HepG2 (cell line): ENCODE measurements at regions not wholly inside any gene's neighbourhood (a gene's known extent, or its start where the extent isn't known, plus 50 kb on each side); places are given as distances from the start of the nearest gene placed in this dataset.

Experiments
- ATAC-seq: fragments of 200-7000 bp; cut with Tn5 transposase; 3 replicates; pipeline ENCODE4 v1.9.1; 2020; ENCODE audit warnings: mild to moderate bottlenecking, moderate library complexity
- BruUV-seq: library from RNA; stranded (reverse); fragments of 400-500 nt; replicated peaks from 2 replicates; lab custom pipeline; 2021; lab: Mats Ljungman, UMichigan
- CTCF ChIA-PET: fragments of 300-600 bp; formaldehyde crosslinking; extraction: SDS; loops from one replicate; lab custom pipeline; 2021; ENCODE audit warnings: low total read pairs, inconsistent platforms, low intra/inter-chr PET ratio; lab: Yijun Ruan, JAX
- POLR2A ChIA-PET: fragments of 350-600 bp; sonication (Branson Sonifier 250); formaldehyde crosslinking; loops from one replicate; lab custom pipeline; 2020; ENCODE audit warnings: antibody characterized with exemption, inconsistent platforms; lab: Yijun Ruan, JAX
- DNase-seq: peaks from one replicate; pipeline ENCODE4 v3.0.0-alpha.2; 2015; ENCODE audit warnings: low spot score
- FAIRE-seq: peaks from 3 replicates; lab custom pipeline; 2011; peaks lifted over from hg19 to GRCh38; lab: Jason Lieb, UNC
- H2AFZ ChIP-seq: one replicate; pipeline ENCODE4 v1.6.1; 2011; ENCODE audit warnings: low read length, inconsistent platforms
- H3K27ac ChIP-seq: fragments of 300-600 bp; 3 replicates; pipeline ENCODE4 v1.8.0; 2011; ENCODE audit warnings: mixed run types, mild to moderate bottlenecking, mixed read lengths, low read length, inconsistent platforms; ENCODE audit not compliant: insufficient read depth; ENCODE audit errors: extremely low read length
- H3K27me3 ChIP-seq, 2 experiments: fragments of 200-600 bp in 1 of 2; 2 replicates in 1 of 2; 3 replicates in 1 of 2; pipeline versions ENCODE4 v1.6.0 to v1.8.0; 2011; ENCODE audit warnings: low read length in 2 of 2, mild to moderate bottlenecking in 2 of 2, moderate library complexity in 2 of 2, inconsistent platforms in 1 of 2; ENCODE audit not compliant: insufficient read depth in 2 of 2, control insufficient read depth in 1 of 2
- H3K36me3 ChIP-seq, 2 experiments: fragments of 200-600 bp in 1 of 2; replicated peaks in 1 of 2; 2 replicates in 1 of 2; 3 replicates in 1 of 2; pipeline versions ENCODE4 v1.5.1 to v1.8.0; 2011; ENCODE audit warnings: low read length in 2 of 2, inconsistent platforms in 1 of 2; ENCODE audit not compliant: insufficient read depth in 2 of 2, control insufficient read depth in 1 of 2
- H3K4me1 ChIP-seq: 2 replicates; pipeline ENCODE4 v1.5.1; 2012; ENCODE audit warnings: low read length, inconsistent platforms; ENCODE audit not compliant: insufficient read depth
- H3K4me2 ChIP-seq: 2 replicates; pipeline ENCODE4 v1.6.0; 2011; ENCODE audit warnings: low read depth, low read length, inconsistent platforms
- H3K4me3 ChIP-seq, 3 experiments: fragments of 200-600 bp in 1 of 3; sonication (generic), shearing (Covaris generic) in 1 of 3; replicated peaks in 1 of 3; 2 replicates each; pipeline ENCODE4 v1.5.1; 2011 to 2016; ENCODE audit warnings: low read length in 3 of 3, inconsistent platforms in 2 of 3, low read depth in 2 of 3, mild to moderate bottlenecking in 2 of 3, control low read depth in 1 of 3, mixed read lengths in 1 of 3; ENCODE audit not compliant: insufficient read depth in 1 of 3
- H3K79me2 ChIP-seq: one replicate; pipeline ENCODE4 v1.6.1; 2011; ENCODE audit warnings: low read length, inconsistent platforms; ENCODE audit not compliant: insufficient read depth
- H3K9ac ChIP-seq: 2 replicates; pipeline ENCODE4 v1.6.0; 2011; ENCODE audit warnings: mild to moderate bottlenecking, low read depth, low read length, inconsistent platforms; ENCODE audit not compliant: insufficient read depth
- H3K9me3 ChIP-seq: 2 replicates; pipeline ENCODE4 v1.5.1; 2012; ENCODE audit warnings: mild to moderate bottlenecking, low read length
- H4K20me1 ChIP-seq: 2 replicates; pipeline ENCODE4 v1.6.0; 2011; ENCODE audit warnings: inconsistent platforms, mild to moderate bottlenecking, low read length, moderate library complexity; ENCODE audit not compliant: insufficient read depth
- LCORL ChIP-seq, 2 experiments: fragments of 450-650 bp in 1 of 2; sonication (generic) in 1 of 2; formaldehyde crosslinking in 1 of 2; IDR thresholded peaks; 2 replicates each; pipeline versions ENCODE4 v1.5.0 to v1.6.1; 2017 to 2020; ENCODE audit warnings: antibody characterized with exemption in 1 of 2, missing genetic modification reagents in 1 of 2
- MAFF ChIP-seq: IDR thresholded peaks from 2 replicates; pipeline ENCODE4 v1.6.1; 2011; ENCODE audit warnings: low read depth, low read length, improper control_type of control experiment
- MAFK ChIP-seq, 2 experiments: IDR thresholded peaks in 1 of 2; conservative IDR thresholded peaks in 1 of 2; 2 replicates each; pipeline ENCODE4 v1.6.1; 2011; ENCODE audit warnings: improper control_type of control experiment in 2 of 2, low read length in 2 of 2
- ZNF12 ChIP-seq: sonication (generic); formaldehyde crosslinking; IDR thresholded peaks from 2 replicates; pipeline ENCODE4 v1.5.0; 2020; ENCODE audit warnings: missing genetic modification reagents
- ZNF34 ChIP-seq: sonication (generic); formaldehyde crosslinking; IDR thresholded peaks from 2 replicates; pipeline ENCODE4 v1.4.0; 2020; ENCODE audit warnings: mild to moderate bottlenecking, missing genetic modification reagents, borderline replicate concordance
- ZNF75D ChIP-seq: sonication (generic); formaldehyde crosslinking; IDR thresholded peaks from 2 replicates; pipeline ENCODE4 v1.8.1; 2023; ENCODE audit warnings: missing genetic modification reagents, mild to moderate bottlenecking, borderline replicate concordance
- WGBS: methylation state at CpG from one replicate; pipeline ENCODE4 v1.1.6; 2017; ENCODE audit warnings: low lambda C conversion rate; 5-methylcytosine and 5-hydroxymethylcytosine counted together
- in situ Hi-C: cut with HindIII; loops from 2 replicates; pipeline ENCODE4 v1.10.0; 2017; ENCODE audit warnings: low pct_unique_long_range_greater_than_20kb; ENCODE audit not compliant: extremely low pct_ligation_motif_present
- intact Hi-C: fragments of 100-400 bp; cut with micrococcal nuclease; formaldehyde crosslinking; loops from one replicate; pipeline ENCODE4 v1.10.0; 2022; ENCODE audit not compliant: unreplicated experiment
- TF ChIP-seq, protein P1 (sequence below): IDR thresholded peaks from 2 replicates; pipeline ENCODE4 v1.6.1; 2016; ENCODE audit warnings: missing compliant biosample characterization, missing genetic modification reagents, borderline replicate concordance
- TF ChIP-seq, protein P2 (sequence below): IDR thresholded peaks from 2 replicates; pipeline ENCODE4 v1.6.1; 2016; ENCODE audit warnings: mild to moderate bottlenecking, missing biosample characterization, missing genetic modification reagents

DNA sequence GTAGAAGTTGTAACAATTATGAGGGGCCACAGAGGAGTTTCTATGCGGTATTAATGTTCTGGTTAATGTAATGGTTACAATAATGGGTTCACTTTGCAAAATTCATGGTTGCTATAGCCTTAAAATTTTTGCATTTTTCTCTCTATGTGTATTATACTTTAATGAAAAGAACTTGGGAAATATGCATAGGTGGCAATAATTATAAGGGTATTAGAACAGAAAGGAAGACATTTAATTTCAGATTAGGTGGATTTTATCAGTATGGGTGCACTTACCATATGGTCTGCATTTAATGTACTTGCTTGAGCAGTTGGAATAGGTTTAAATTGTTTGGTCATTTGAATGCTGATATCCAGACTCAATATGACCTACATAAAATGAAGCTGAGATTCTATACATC lies 161.6 kb upstream of the TACR1 start:
- in situ Hi-C loops (no loop called here), intact Hi-C loops (no loop called here)
- ATAC-seq (no peak), DNase-seq (no peak), FAIRE-seq (no peak)
- Histone ChIP-seq H3K4me3 (no peak overlapping the region), H3K27ac (no peak overlapping the region), H3K4me2 (no peak overlapping the region), H3K9ac (no peak overlapping the region), H3K27me3 (no peaks in the 10 kb centered on the region), H4K20me1 (no peaks in the 10 kb centered on the region), H3K4me1 (no peaks in the 10 kb centered on the region), H3K36me3 (no peaks in the 10 kb centered on the region), H3K9me3 (no peaks in the 10 kb centered on the region), H3K79me2 (no peaks in the 10 kb centered on the region), H2AFZ (no peak overlapping the region)
- POLR2A ChIA-PET, result no interaction called here
- CTCF ChIA-PET, result no interaction called here
- 24% methylated on average over 1 of the region's 1 CpG for WGBS
- TF ChIP-seq MAFK (conservative IDR thresholded peaks at IDR 0.05 in 1 of 2, IDR thresholded peaks at IDR 0.05 in 1 of 2; ENCODE audit: low read length in 2 of 2) (peak; percentile 6 to 58; a peak in 2 of 4 replicates), ZNF34 (CRISPR knock-in tag) (no peak), MAFF (0 out of 2 replicates have a peak, but pooled peaks have one; percentile 36), ZNF12 (no peak), ZNF75D (no peak)
- BruUV-seq, result no TSS peak

DNA sequence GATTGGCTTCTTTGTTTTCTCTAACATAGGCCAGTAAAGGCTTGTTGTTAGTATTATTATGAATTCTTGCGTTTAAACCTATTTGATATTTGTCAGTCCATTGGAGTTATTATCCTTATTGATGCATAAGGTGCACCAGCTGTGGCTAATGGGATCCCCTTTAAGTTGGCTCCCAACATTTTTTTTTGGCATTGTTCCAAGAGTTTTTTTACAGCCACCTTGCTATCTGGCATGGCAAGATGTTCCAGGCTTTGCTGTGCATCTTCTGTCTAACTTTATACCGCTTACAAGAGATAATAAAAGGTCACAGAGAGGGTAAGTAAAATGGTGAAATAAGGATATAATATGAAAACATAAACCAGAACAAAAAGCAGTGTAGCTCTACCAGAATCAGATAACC lies 157.5 kb upstream of the TACR1 start:
- ChIA-PET CTCF (no interaction called here), POLR2A (no interaction called here)
- DNase-seq (no peak), ATAC-seq (no peak), FAIRE-seq (no peak)
- Histone ChIP-seq H3K79me2 (no peaks in the 10 kb centered on the region), H3K27me3 (no peaks in the 10 kb centered on the region), H4K20me1 (no peaks in the 10 kb centered on the region), H3K36me3 (no peaks in the 10 kb centered on the region), H2AFZ (no peak overlapping the region), H3K9ac (no peak overlapping the region), H3K9me3 (no peaks in the 10 kb centered on the region), H3K4me2 (no peak overlapping the region), H3K27ac (no peak overlapping the region), H3K4me3 (no peak overlapping the region), H3K4me1 (no peaks in the 10 kb centered on the region)
- intact Hi-C loops, result no loop called here
- in situ Hi-C loops, result no loop called here
- WGBS, result 5% methylated on average over 2 of the region's 2 CpGs
- peak; percentile 38; the same call in 1 of the 2 replicates for TF ChIP-seq LCORL (IDR thresholded peaks at IDR 0.05)
- no peak for TF ChIP-seq LCORL (CRISPR knock-in tag; IDR thresholded peaks at IDR 0.05)
- TF ChIP-seq, protein P1, sequence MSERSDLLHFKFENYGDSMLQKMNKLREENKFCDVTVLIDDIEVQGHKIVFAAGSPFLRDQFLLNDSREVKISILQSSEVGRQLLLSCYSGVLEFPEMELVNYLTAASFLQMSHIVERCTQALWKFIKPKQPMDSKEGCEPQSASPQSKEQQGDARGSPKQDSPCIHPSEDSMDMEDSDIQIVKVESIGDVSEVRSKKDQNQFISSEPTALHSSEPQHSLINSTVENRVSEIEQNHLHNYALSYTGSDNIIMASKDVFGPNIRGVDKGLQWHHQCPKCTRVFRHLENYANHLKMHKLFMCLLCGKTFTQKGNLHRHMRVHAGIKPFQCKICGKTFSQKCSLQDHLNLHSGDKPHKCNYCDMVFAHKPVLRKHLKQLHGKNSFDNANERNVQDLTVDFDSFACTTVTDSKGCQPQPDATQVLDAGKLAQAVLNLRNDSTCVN, result no peak
- TF ChIP-seq, protein P2, sequence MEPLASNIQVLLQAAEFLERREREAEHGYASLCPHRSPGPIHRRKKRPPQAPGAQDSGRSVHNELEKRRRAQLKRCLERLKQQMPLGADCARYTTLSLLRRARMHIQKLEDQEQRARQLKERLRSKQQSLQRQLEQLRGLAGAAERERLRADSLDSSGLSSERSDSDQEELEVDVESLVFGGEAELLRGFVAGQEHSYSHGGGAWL (CRISPR knock-in tag), result no peak
- BruUV-seq, result no TSS peak
